ENCODE measurements at regions not wholly inside any gene's neighbourhood (a gene's known extent, or its start where the extent isn't known, plus 50 kb on each side); places are given as distances from the start of the nearest gene placed in this dataset.

DNA sequence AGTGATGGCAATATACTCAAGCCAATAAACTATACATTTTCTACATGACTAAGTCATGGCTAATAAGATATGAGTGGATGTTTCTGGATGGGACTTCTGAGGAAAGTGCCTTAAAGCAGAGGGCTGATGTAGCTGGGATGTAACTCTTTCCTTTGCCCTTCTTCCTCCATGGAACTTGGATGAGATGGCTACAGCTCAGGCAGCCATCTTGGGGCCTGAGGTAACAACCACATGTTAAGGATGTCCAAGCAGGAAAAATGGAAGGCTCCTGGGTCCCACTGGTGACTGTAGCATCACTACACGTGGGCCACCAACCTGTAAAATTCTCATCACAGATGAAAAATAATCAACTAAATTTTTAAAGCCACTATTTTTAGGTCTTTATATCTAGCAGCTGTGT, 54.4 kb upstream of the GRIP1 start:
- H3K9ac ChIP-seq (ENCODE audit: low read depth, low read length) = no peak overlapping the region
- peaks cover 14% of the 10 kb centered on the region for H3K27me3 ChIP-seq (ENCODE audit: control insufficient read depth, insufficient read depth, low read length)
- no peaks in the 10 kb centered on the region for H3K9me3 ChIP-seq (replicated peaks; ENCODE audit: low read length)
- no peaks in the 10 kb centered on the region for H3K36me3 ChIP-seq (ENCODE audit: insufficient read depth, low read length)
- no peaks in the 10 kb centered on the region for H3K4me1 ChIP-seq (ENCODE audit: control insufficient read depth, insufficient read depth, low read length)
- no peak overlapping the region for H3K4me3 ChIP-seq (ENCODE audit: low read length)
- no peak overlapping the region for H3K4me2 ChIP-seq (ENCODE audit: low read length)

DNA sequence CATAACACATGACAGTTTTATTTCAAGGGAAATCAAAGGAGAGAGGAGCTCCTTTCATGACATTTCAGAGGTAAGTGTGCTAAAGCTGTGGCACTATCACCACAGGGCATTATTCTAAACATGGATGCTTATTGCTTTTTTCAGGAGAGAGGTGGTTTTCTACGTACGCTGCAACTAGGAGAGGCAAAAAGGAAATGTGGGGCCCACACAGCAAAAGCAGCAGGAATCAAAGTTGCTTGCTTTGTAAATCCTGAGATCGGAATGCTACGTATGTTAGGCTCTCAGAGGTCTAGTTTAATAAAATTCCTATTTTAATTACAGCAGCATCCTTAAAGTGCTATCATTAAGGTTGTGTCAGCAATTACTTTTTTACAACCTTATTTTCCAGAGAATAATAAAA, 55.0 kb upstream of the GRIP1 start:
- Histone ChIP-seq H3K27me3 (ENCODE audit: control insufficient read depth, insufficient read depth, low read length) (peaks cover 14% of the 10 kb centered on the region), H3K9ac (ENCODE audit: low read depth, low read length) (no peak overlapping the region), H3K4me3 (ENCODE audit: low read length) (no peak overlapping the region), H3K4me2 (ENCODE audit: low read length) (no peak overlapping the region), H3K36me3 (ENCODE audit: insufficient read depth, low read length) (no peaks in the 10 kb centered on the region), H3K4me1 (ENCODE audit: control insufficient read depth, insufficient read depth, low read length) (no peaks in the 10 kb centered on the region), H3K9me3 (replicated peaks; ENCODE audit: low read length) (no peaks in the 10 kb centered on the region)

GRCh38 chr12:66735275-66735674, 56.4 kb upstream of the GRIP1 start:
- no peaks in the 10 kb centered on the region for H3K4me1 ChIP-seq (ENCODE audit: control insufficient read depth, insufficient read depth, low read length)
- H3K4me3 ChIP-seq (ENCODE audit: low read length) = no peak overlapping the region

DNA sequence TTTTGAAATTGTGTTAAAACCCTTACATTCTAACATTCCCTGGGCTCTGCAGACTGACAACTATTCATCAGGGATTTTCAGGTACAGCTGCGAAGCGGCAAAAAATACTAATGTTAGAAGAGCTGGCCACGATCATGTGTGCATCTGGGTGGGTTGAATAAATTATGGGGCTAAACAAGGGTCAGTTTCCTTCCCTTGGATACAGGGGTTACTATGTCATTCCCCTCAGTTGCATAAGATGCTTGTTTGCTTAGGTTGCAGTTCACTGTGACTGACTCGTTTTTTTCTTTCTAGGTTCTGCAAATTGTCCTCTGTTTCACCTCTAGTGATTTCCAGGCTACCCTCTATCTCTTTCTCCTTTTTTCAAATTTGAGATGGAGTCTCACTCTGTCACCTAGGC, 58.1 kb upstream of the GRIP1 start:
- no peaks in the 10 kb centered on the region for H3K9me3 ChIP-seq (replicated peaks; ENCODE audit: low read length)
- H3K36me3 ChIP-seq (ENCODE audit: insufficient read depth, low read length) = no peaks in the 10 kb centered on the region
- H3K4me1 ChIP-seq (ENCODE audit: control insufficient read depth, insufficient read depth, low read length) = no peaks in the 10 kb centered on the region
- H3K27me3 ChIP-seq (ENCODE audit: control insufficient read depth, insufficient read depth, low read length) = peaks cover 18% of the 10 kb centered on the region
- H3K9ac ChIP-seq (ENCODE audit: low read depth, low read length) = no peak overlapping the region
- H3K4me2 ChIP-seq (ENCODE audit: low read length) = no peak overlapping the region
- H3K4me3 ChIP-seq (ENCODE audit: low read length) = no peak overlapping the region

More at GRCh38 chr12:66735275-66735674, 56.4 kb upstream of the GRIP1 start:
- Histone ChIP-seq H3K9ac (ENCODE audit: low read depth, low read length) (no peak overlapping the region), H3K36me3 (ENCODE audit: insufficient read depth, low read length) (no peaks in the 10 kb centered on the region), H3K4me2 (ENCODE audit: low read length) (no peak overlapping the region), H3K27me3 (ENCODE audit: control insufficient read depth, insufficient read depth, low read length) (peaks cover 18% of the 10 kb centered on the region), H3K9me3 (replicated peaks; ENCODE audit: low read length) (no peaks in the 10 kb centered on the region)

DNA sequence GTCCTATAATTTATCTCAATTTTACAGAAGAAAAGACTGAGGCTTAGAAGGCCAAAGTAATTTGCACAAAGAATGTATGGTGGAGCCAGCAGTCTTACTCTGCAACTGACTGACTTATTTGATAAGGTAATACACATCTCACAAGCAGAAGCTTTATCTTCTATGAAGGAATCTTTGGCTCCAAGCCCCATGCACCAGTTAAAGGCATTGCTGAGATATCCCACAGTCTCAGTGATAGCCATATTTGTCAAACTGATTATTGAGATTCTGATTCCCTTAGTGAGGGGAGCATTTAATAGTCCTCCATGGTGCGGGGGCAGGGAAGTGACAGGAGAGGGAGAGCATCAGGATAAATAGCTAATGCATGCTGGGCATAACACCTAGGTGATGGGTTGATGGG, 60.4 kb upstream of the GRIP1 start:
- Histone ChIP-seq H3K4me1 (ENCODE audit: control insufficient read depth, insufficient read depth, low read length) (no peaks in the 10 kb centered on the region), H3K9ac (ENCODE audit: low read depth, low read length) (no peak overlapping the region), H3K27me3 (ENCODE audit: control insufficient read depth, insufficient read depth, low read length) (peaks cover 11% of the 10 kb centered on the region), H3K4me3 (ENCODE audit: low read length) (no peak overlapping the region), H3K9me3 (replicated peaks; ENCODE audit: low read length) (no peaks in the 10 kb centered on the region), H3K36me3 (ENCODE audit: insufficient read depth, low read length) (no peaks in the 10 kb centered on the region), H3K4me2 (ENCODE audit: low read length) (no peak overlapping the region)

GRCh38 chr12:66739940-66740651, 61.2 kb upstream of the GRIP1 start:
- Histone ChIP-seq H3K4me3 (ENCODE audit: low read length) (no peak overlapping the region), H3K9ac (ENCODE audit: low read depth, low read length) (no peak overlapping the region), H3K4me1 (ENCODE audit: control insufficient read depth, insufficient read depth, low read length) (no peaks in the 10 kb centered on the region), H3K9me3 (replicated peaks; ENCODE audit: low read length) (no peaks in the 10 kb centered on the region), H3K4me2 (ENCODE audit: low read length) (no peak overlapping the region), H3K27me3 (ENCODE audit: control insufficient read depth, insufficient read depth, low read length) (peaks cover 6% of the 10 kb centered on the region), H3K36me3 (ENCODE audit: insufficient read depth, low read length) (no peaks in the 10 kb centered on the region)

GRCh38 chr12:66740732-66741131, 61.9 kb upstream of the GRIP1 start:
- H3K9ac ChIP-seq (ENCODE audit: low read depth, low read length) = no peak overlapping the region
- no peaks in the 10 kb centered on the region for H3K9me3 ChIP-seq (replicated peaks; ENCODE audit: low read length)
- H3K4me2 ChIP-seq (ENCODE audit: low read length) = no peak overlapping the region
- H3K4me3 ChIP-seq (ENCODE audit: low read length) = no peak overlapping the region
- H3K36me3 ChIP-seq (ENCODE audit: insufficient read depth, low read length) = no peaks in the 10 kb centered on the region
- no peaks in the 10 kb centered on the region for H3K4me1 ChIP-seq (ENCODE audit: control insufficient read depth, insufficient read depth, low read length)
- H3K27me3 ChIP-seq (ENCODE audit: control insufficient read depth, insufficient read depth, low read length) = peaks cover 12% of the 10 kb centered on the region

DNA sequence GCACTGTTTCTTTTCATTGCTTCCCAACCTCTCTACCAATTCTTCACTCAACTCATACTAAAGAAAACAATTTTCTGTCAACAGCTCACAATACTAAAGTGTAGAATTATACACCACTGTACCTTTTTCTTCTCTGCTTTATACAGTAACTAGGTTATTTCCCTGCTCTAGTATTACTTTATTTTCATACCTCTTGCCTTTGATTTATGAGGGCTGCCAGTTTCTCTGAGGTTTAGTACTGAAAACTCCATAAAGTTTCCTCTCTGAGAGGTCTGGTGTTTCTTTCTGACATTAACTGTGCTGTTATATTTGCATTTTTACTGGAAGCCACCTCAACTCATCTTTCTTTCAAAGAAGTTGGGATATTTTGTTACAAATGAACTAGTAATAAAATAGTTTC, 63.0 kb upstream of the GRIP1 start:
- Histone ChIP-seq H3K27me3 (ENCODE audit: control insufficient read depth, insufficient read depth, low read length) (peaks cover 23% of the 10 kb centered on the region), H3K4me3 (ENCODE audit: low read length) (no peak overlapping the region), H3K9me3 (replicated peaks; ENCODE audit: low read length) (no peaks in the 10 kb centered on the region), H3K4me2 (ENCODE audit: low read length) (no peak overlapping the region), H3K36me3 (ENCODE audit: insufficient read depth, low read length) (no peaks in the 10 kb centered on the region), H3K4me1 (ENCODE audit: control insufficient read depth, insufficient read depth, low read length) (no peaks in the 10 kb centered on the region), H3K9ac (ENCODE audit: low read depth, low read length) (no peak overlapping the region)

- no peak overlapping the region for H3K4me3 ChIP-seq (ENCODE audit: low read length)
- no peak overlapping the region for H3K9ac ChIP-seq (ENCODE audit: low read depth, low read length)
- no peaks in the 10 kb centered on the region for H3K9me3 ChIP-seq (replicated peaks; ENCODE audit: low read length)
- no peak overlapping the region for H3K4me2 ChIP-seq (ENCODE audit: low read length)
- no peaks in the 10 kb centered on the region for H3K36me3 ChIP-seq (ENCODE audit: insufficient read depth, low read length)
- no peaks in the 10 kb centered on the region for H3K4me1 ChIP-seq (ENCODE audit: control insufficient read depth, insufficient read depth, low read length)
- H3K27me3 ChIP-seq (ENCODE audit: control insufficient read depth, insufficient read depth, low read length) = peaks cover 26% of the 10 kb centered on the region
These were observed 63.9 kb upstream of the GRIP1 start for GRCh38 chr12:66742508-66743367.

GRCh38 chr12:66744461-66744860, 65.6 kb upstream of the GRIP1 start:
- Histone ChIP-seq H3K9me3 (replicated peaks; ENCODE audit: low read length) (no peaks in the 10 kb centered on the region), H3K4me1 (ENCODE audit: control insufficient read depth, insufficient read depth, low read length) (no peaks in the 10 kb centered on the region), H3K4me3 (ENCODE audit: low read length) (no peak overlapping the region), H3K36me3 (ENCODE audit: insufficient read depth, low read length) (no peaks in the 10 kb centered on the region), H3K9ac (ENCODE audit: low read depth, low read length) (no peak overlapping the region), H3K27me3 (ENCODE audit: control insufficient read depth, insufficient read depth, low read length) (peaks cover 26% of the 10 kb centered on the region), H3K4me2 (ENCODE audit: low read length) (no peak overlapping the region)

DNA sequence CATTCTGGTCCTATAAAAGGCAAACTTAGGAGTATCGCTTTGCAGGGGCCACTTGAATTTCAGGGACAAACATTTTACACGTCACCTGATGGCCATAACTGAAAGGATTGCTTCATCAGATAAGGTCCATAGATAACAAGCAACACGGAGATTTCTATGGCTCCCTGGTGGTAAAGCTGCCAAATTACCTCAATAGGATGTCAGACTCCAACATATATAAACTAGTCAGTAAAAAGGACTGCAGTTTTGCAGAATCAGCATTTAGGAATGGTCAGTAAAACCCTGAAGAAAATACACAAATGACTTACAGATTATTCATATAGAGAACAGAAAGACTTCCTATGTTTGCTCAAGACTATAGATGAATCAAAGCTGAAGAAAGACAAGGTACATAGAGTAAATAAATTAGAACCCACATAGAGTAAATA, 66.1 kb upstream of the GRIP1 start:
- no peak overlapping the region for H3K4me2 ChIP-seq (ENCODE audit: low read length)
- H3K36me3 ChIP-seq (ENCODE audit: insufficient read depth, low read length) = no peaks in the 10 kb centered on the region
- H3K9me3 ChIP-seq (replicated peaks; ENCODE audit: low read length) = no peaks in the 10 kb centered on the region
- H3K4me1 ChIP-seq (ENCODE audit: control insufficient read depth, insufficient read depth, low read length) = no peaks in the 10 kb centered on the region
- H3K9ac ChIP-seq (ENCODE audit: low read depth, low read length) = no peak overlapping the region
- peaks cover 26% of the 10 kb centered on the region for H3K27me3 ChIP-seq (ENCODE audit: control insufficient read depth, insufficient read depth, low read length)
- H3K4me3 ChIP-seq (ENCODE audit: low read length) = no peak overlapping the region
